IMR-90 (cell line): ENCODE measurements at regions not wholly inside any gene's neighbourhood (a gene's known extent, or its start where the extent isn't known, plus 50 kb on each side); places are given as distances from the start of the nearest gene placed in this dataset.

Experiments used
- ATAC-seq: fragments of 200-7000 bp; cut with Tn5 transposase; 2 replicates; pipeline ENCODE4 v1.9.1; 2020; ENCODE audit warnings: low read depth, mild to moderate bottlenecking, moderate library complexity
- BruUV-seq: library from RNA; stranded (reverse); fragments of 400-500 nt; replicated peaks from 2 replicates; lab custom pipeline; 2021; lab: Mats Ljungman, UMichigan
- CTCF ChIA-PET: fragments of 300-600 bp; formaldehyde crosslinking; extraction: SDS; loops from one replicate; lab custom pipeline; 2021; ENCODE audit warnings: antibody characterized with exemption; lab: Yijun Ruan, JAX
- POLR2A ChIA-PET: fragments of 300-600 bp; sonication (Branson Sonifier 250); formaldehyde crosslinking; loops from one replicate; lab custom pipeline; 2022; ENCODE audit warnings: antibody characterized with exemption; ENCODE audit not compliant: unreplicated experiment; lab: Charles Lee
- DNase-seq: peaks from one replicate; pipeline ENCODE4 v3.0.0; 2013
- H2AFZ ChIP-seq: replicated peaks from 2 replicates; pipeline ENCODE3; 2013; ENCODE audit warnings: low read length, mild to moderate bottlenecking; ENCODE audit not compliant: poor library complexity
- H2AK5ac ChIP-seq: 2 replicates; pipeline ENCODE4 v1.6.1; 2013; ENCODE audit warnings: low read depth, low read length, inconsistent platforms
- H2AK9ac ChIP-seq: replicated peaks from 2 replicates; pipeline ENCODE3; 2013; ENCODE audit warnings: mild to moderate bottlenecking, low read depth, low read length, moderate library complexity; ENCODE audit not compliant: poor library complexity
- H2BK120ac ChIP-seq: 2 replicates; pipeline ENCODE4 v1.6.1; 2013; ENCODE audit warnings: low read depth, low read length, inconsistent platforms
- H2BK15ac ChIP-seq: 3 replicates; pipeline ENCODE4 v1.6.1; 2013; ENCODE audit warnings: low read depth, low read length, inconsistent platforms
- H2BK20ac ChIP-seq: 2 replicates; pipeline ENCODE4 v1.6.1; 2013; ENCODE audit warnings: low read depth, mild to moderate bottlenecking, inconsistent platforms, low read length, moderate library complexity
- H2BK5ac ChIP-seq: 2 replicates; pipeline ENCODE4 v1.6.1; 2013; ENCODE audit warnings: mild to moderate bottlenecking, low read depth, low read length, inconsistent platforms; ENCODE audit not compliant: poor library complexity, severe bottlenecking
- H3K14ac ChIP-seq: replicated peaks from 2 replicates; pipeline ENCODE4 v1.6.1; 2013; ENCODE audit warnings: low read depth, low read length, inconsistent platforms
- H3K18ac ChIP-seq: 2 replicates; pipeline ENCODE4 v1.6.1; 2013; ENCODE audit warnings: low read depth, low read length, control low read depth
- H3K23ac ChIP-seq: 2 replicates; pipeline ENCODE4 v1.6.1; 2013; ENCODE audit warnings: low read depth, low read length, inconsistent platforms
- H3K27ac ChIP-seq: 2 replicates; pipeline ENCODE4 v1.5.1; 2013; ENCODE audit warnings: mild to moderate bottlenecking, control low read depth, low read length; ENCODE audit not compliant: insufficient read depth
- H3K27me3 ChIP-seq: 2 replicates; pipeline ENCODE4 v1.6.1; 2013; ENCODE audit warnings: low read length; ENCODE audit not compliant: control insufficient read depth, insufficient read depth
- H3K36me3 ChIP-seq: 2 replicates; pipeline ENCODE4 v1.6.1; 2013; ENCODE audit warnings: low read length, mixed read lengths; ENCODE audit not compliant: control insufficient read depth, insufficient read depth
- H3K4ac ChIP-seq: 2 replicates; pipeline ENCODE4 v1.6.1; 2013; ENCODE audit warnings: low read depth, low read length, inconsistent platforms
- H3K4me1 ChIP-seq: 2 replicates; pipeline ENCODE4 v1.6.1; 2013; ENCODE audit warnings: low read length, mixed read lengths; ENCODE audit not compliant: control insufficient read depth, insufficient read depth
- H3K4me2 ChIP-seq: 2 replicates; pipeline ENCODE4 v1.6.1; 2013; ENCODE audit warnings: low read depth, mild to moderate bottlenecking, control low read depth, low read length, moderate library complexity
- H3K4me3 ChIP-seq: 2 replicates; pipeline ENCODE4 v1.5.1; 2013; ENCODE audit warnings: low read depth, mild to moderate bottlenecking, control low read depth, low read length, moderate library complexity; ENCODE audit not compliant: insufficient read depth
- H3K56ac ChIP-seq: 2 replicates; pipeline ENCODE4 v1.6.1; 2013; ENCODE audit warnings: low read length, inconsistent platforms; ENCODE audit not compliant: insufficient read depth; ENCODE audit errors: extremely low read depth
- H3K79me1 ChIP-seq, 2 experiments: 2 replicates each; pipeline ENCODE4 v1.6.1; 2013; ENCODE audit warnings: low read length in 2 of 2, inconsistent platforms in 1 of 2, low read depth in 1 of 2
- H3K9ac ChIP-seq: 2 replicates; pipeline ENCODE4 v1.6.1; 2013; ENCODE audit warnings: low read depth, low read length, control low read depth
- H3K9me1 ChIP-seq: 2 replicates; pipeline ENCODE4 v1.6.1; 2013; ENCODE audit warnings: low read length, inconsistent platforms; ENCODE audit not compliant: insufficient read depth
- H3K9me3 ChIP-seq: 2 replicates; pipeline ENCODE4 v1.6.1; 2013; ENCODE audit warnings: low read length; ENCODE audit not compliant: control insufficient read depth, insufficient read depth
- H4K20me1 ChIP-seq: 2 replicates; pipeline ENCODE4 v1.6.1; 2013; ENCODE audit warnings: low read length, inconsistent platforms; ENCODE audit not compliant: insufficient read depth
- H4K5ac ChIP-seq: 2 replicates; pipeline ENCODE4 v1.6.1; 2013; ENCODE audit warnings: mild to moderate bottlenecking, low read depth, low read length, control low read depth
- H4K8ac ChIP-seq, 2 experiments: 2 replicates each; pipeline ENCODE4 v1.6.1; 2013; ENCODE audit warnings: low read depth in 2 of 2, low read length in 2 of 2, control low read depth in 1 of 2, inconsistent platforms in 1 of 2
- H4K91ac ChIP-seq: 2 replicates; pipeline ENCODE4 v1.6.1; 2013; ENCODE audit warnings: low read depth, low read length, inconsistent platforms; ENCODE audit not compliant: insufficient read depth
- BHLHE40 ChIP-seq: fragments of 150-350 bp; IDR thresholded peaks from 2 replicates; pipeline ENCODE4 v1.6.1; 2016; ENCODE audit warnings: mild to moderate bottlenecking, low read depth, low read length
- CEBPB ChIP-seq: IDR thresholded peaks from 2 replicates; pipeline ENCODE4 v1.6.1; 2012; ENCODE audit warnings: low read depth, low read length, improper control_type of control experiment
- CHD1 ChIP-seq: IDR thresholded peaks from 2 replicates; pipeline ENCODE4 v1.6.1; 2012; ENCODE audit warnings: low read depth, low read length, improper control_type of control experiment
- ELK1 ChIP-seq: fragments of 150-350 bp; IDR thresholded peaks from 2 replicates; pipeline ENCODE4 v1.6.1; 2016; ENCODE audit warnings: low read depth, mild to moderate bottlenecking, low read length, moderate library complexity, borderline replicate concordance
- FOS ChIP-seq: fragments of 150-350 bp; IDR thresholded peaks from 2 replicates; pipeline ENCODE4 v1.6.1; 2016; ENCODE audit warnings: low read depth, low read length
- MAFK ChIP-seq: IDR thresholded peaks from 2 replicates; pipeline ENCODE4 v1.6.1; 2012; ENCODE audit warnings: low read depth, low read length, improper control_type of control experiment
- MXI1 ChIP-seq: IDR thresholded peaks from 2 replicates; pipeline ENCODE4 v1.6.1; 2012; ENCODE audit warnings: low read depth, mild to moderate bottlenecking, low read length, moderate library complexity, borderline replicate concordance
- NFE2L2 ChIP-seq: fragments of 150-350 bp; IDR thresholded peaks from 2 replicates; pipeline ENCODE4 v1.6.1; 2016; ENCODE audit warnings: low read depth, mild to moderate bottlenecking, low read length
- POLR2A ChIP-seq: IDR thresholded peaks from 2 replicates; pipeline ENCODE4 v1.6.1; 2012; ENCODE audit warnings: mild to moderate bottlenecking, low read depth, low read length
- RFX5 ChIP-seq: IDR thresholded peaks from 2 replicates; pipeline ENCODE4 v1.8.0; 2012; ENCODE audit warnings: low read depth, mild to moderate bottlenecking, low read length, moderate library complexity
- WGBS, 2 experiments: methylation state at CpG; one replicate each; pipeline versions ENCODE4 v1.1.5 to v1.1.7; 2013; ENCODE audit warnings: missing lambda C conversion rate in 2 of 2; ENCODE audit not compliant: insufficient read length in 1 of 2; ENCODE audit errors: extremely low coverage in 2 of 2; 5-methylcytosine and 5-hydroxymethylcytosine counted together
- dilution Hi-C: fragments of 300-500 bp; cut with HindIII; formaldehyde crosslinking; loops from one replicate; pipeline ENCODE4 v1.14.3; 2018; ENCODE audit warnings: low sequenced_read_pairs; ENCODE audit not compliant: unreplicated experiment
- in situ Hi-C: fragments of 300-500 bp; cut with MboI; formaldehyde crosslinking; loops from 3 replicates; pipeline ENCODE4 v1.14.3; 2019; ENCODE audit warnings: low sequenced_read_pairs, inconsistent platforms, mixed read lengths
- intact Hi-C: fragments of 100-400 bp; cut with micrococcal nuclease; formaldehyde crosslinking; loops from 2 replicates; pipeline ENCODE4 v1.10.0; 2022
- TF ChIP-seq, protein P1 (sequence below): fragments of 150-350 bp; IDR thresholded peaks from 2 replicates; pipeline ENCODE4 v1.6.1; 2017; ENCODE audit warnings: mild to moderate bottlenecking, antibody characterized with exemption, low read length, low read depth
- TF ChIP-seq, protein P2 (sequence below): conservative IDR thresholded peaks from 2 replicates; pipeline ENCODE4 v1.5.1; 2012; ENCODE audit warnings: mild to moderate bottlenecking, low read depth, low read length, improper control_type of control experiment

GRCh38 chr3:153897025-153897723, 224.0 kb upstream of the ARHGEF26 start:
- H3K36me3 ChIP-seq = no peaks in the 10 kb centered on the region
- TF ChIP-seq FOS (no peak), BHLHE40 (no peak), NFE2L2 (no peak), MXI1 (no peak), MAFK (no peak), POLR2A (no peak), ELK1 (no peak), CHD1 (no peak), RFX5 (no peak), CEBPB (no peak)
- TF ChIP-seq, protein P1, sequence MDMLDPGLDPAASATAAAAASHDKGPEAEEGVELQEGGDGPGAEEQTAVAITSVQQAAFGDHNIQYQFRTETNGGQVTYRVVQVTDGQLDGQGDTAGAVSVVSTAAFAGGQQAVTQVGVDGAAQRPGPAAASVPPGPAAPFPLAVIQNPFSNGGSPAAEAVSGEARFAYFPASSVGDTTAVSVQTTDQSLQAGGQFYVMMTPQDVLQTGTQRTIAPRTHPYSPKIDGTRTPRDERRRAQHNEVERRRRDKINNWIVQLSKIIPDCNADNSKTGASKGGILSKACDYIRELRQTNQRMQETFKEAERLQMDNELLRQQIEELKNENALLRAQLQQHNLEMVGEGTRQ = no peak
- TF ChIP-seq, protein P2, sequence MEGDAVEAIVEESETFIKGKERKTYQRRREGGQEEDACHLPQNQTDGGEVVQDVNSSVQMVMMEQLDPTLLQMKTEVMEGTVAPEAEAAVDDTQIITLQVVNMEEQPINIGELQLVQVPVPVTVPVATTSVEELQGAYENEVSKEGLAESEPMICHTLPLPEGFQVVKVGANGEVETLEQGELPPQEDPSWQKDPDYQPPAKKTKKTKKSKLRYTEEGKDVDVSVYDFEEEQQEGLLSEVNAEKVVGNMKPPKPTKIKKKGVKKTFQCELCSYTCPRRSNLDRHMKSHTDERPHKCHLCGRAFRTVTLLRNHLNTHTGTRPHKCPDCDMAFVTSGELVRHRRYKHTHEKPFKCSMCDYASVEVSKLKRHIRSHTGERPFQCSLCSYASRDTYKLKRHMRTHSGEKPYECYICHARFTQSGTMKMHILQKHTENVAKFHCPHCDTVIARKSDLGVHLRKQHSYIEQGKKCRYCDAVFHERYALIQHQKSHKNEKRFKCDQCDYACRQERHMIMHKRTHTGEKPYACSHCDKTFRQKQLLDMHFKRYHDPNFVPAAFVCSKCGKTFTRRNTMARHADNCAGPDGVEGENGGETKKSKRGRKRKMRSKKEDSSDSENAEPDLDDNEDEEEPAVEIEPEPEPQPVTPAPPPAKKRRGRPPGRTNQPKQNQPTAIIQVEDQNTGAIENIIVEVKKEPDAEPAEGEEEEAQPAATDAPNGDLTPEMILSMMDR = no peak
- no peak overlapping the region for H2AK5ac ChIP-seq
- H2AFZ ChIP-seq = no peak overlapping the region
- no peak for ATAC-seq
- no peak overlapping the region for H3K4me3 ChIP-seq
- intact Hi-C loops (no loop called here), in situ Hi-C loops (no loop called here), dilution Hi-C loops (no loop called here)
- CTCF ChIA-PET = no interaction called here
- no peak overlapping the region for H3K4me2 ChIP-seq
- H2BK15ac ChIP-seq = no peak overlapping the region
- H2BK5ac ChIP-seq = no peak overlapping the region
- H3K14ac ChIP-seq = no peak overlapping the region
- WGBS, 2 experiments = no CpG with 5 or more reads among the region's 3 CpGs
- no peak overlapping the region for H3K4ac ChIP-seq
- H2BK120ac ChIP-seq = no peak overlapping the region
- H3K27me3 ChIP-seq = no peaks in the 10 kb centered on the region
- no TSS peak for BruUV-seq
- H3K23ac ChIP-seq = no peak overlapping the region
- no peak overlapping the region for H3K56ac ChIP-seq
- no peak for DNase-seq
- no peak overlapping the region for H4K8ac ChIP-seq
- no peak overlapping the region for H3K18ac ChIP-seq
- H3K9me1 ChIP-seq = no peaks in the 10 kb centered on the region
- POLR2A ChIA-PET = no interaction called here
- no peak overlapping the region for H3K27ac ChIP-seq
- H3K9me3 ChIP-seq = no peaks in the 10 kb centered on the region
- no peak overlapping the region for H3K9ac ChIP-seq
- H3K4me1 ChIP-seq = no peaks in the 10 kb centered on the region
- H4K91ac ChIP-seq = no peak overlapping the region
- no peaks in the 10 kb centered on the region for H3K79me1 ChIP-seq
- H2AK9ac ChIP-seq = no peak overlapping the region
- H4K20me1 ChIP-seq = no peaks in the 10 kb centered on the region
- H4K5ac ChIP-seq = no peak overlapping the region
- H2BK20ac ChIP-seq = no peak overlapping the region
